ENCODE measurements at regions not wholly inside any gene's neighbourhood (a gene's known extent, or its start where the extent isn't known, plus 50 kb on each side); places are given as distances from the start of the nearest gene placed in this dataset.

- no peak for TF ChIP-seq ZNF248 (tag by site-specific recombination; IDR thresholded peaks at IDR 0.05)
- TF ChIP-seq ZNF561 (tag by site-specific recombination; IDR thresholded peaks at IDR 0.05; ENCODE audit: borderline replicate concordance): no peak
- TF ChIP-seq CTCF (tag by site-specific recombination; IDR thresholded peaks at IDR 0.05): no peak
- no peak for TF ChIP-seq ZBTB1 (tag by site-specific recombination; IDR thresholded peaks at IDR 0.05)
- TF ChIP-seq PRDM1 (tag by site-specific recombination; IDR thresholded peaks at IDR 0.05): no peak
Measured at GRCh38 chr14:76564471-76565422, 188.8 kb downstream of the ESRRB start.
